ENCODE measurements at regions not wholly inside any gene's neighbourhood (a gene's known extent, or its start where the extent isn't known, plus 50 kb on each side); places are given as distances from the start of the nearest gene placed in this dataset.

GRCh38 chr5:128591598-128592455, 53.8 kb upstream of the FBN2 start:
- H3K27me3 Mint-ChIP-seq = no peaks in the 10 kb centered on the region
- H3K4me1 Mint-ChIP-seq = no peaks in the 10 kb centered on the region
- no peak overlapping the region for H3K4me3 Mint-ChIP-seq
- no peaks in the 10 kb centered on the region for H3K36me3 Mint-ChIP-seq
- peaks cover 0 to 8% (median 2%) of the 10 kb centered on the region in 7 donors for H3K9me3 Mint-ChIP-seq
- ATAC-seq (ENCODE audit: low read depth in 2 of 2) (no peak), DNase-seq (no peak)
- H3K27ac Mint-ChIP-seq = no peak overlapping the region

DNA sequence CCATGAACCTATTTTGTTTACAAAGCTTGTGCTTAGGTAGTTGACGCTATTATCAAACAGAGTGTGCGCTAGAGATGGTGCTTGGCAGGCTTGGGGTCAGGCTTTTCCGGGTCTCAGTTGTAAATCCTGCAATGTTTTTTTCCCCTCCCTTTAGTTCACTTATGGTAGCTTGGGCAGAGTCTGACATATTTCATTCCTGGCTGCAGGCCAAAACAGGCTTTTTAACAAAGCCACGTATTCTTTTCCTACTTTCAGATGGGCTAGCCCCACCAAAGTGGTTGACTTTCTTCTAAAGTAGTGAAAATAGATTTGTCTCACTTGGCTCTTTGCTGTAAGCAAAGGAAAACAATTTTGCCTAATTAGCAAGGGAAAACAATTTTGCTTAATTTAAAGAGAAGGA, 58.0 kb upstream of the FBN2 start:
- ATAC-seq (ENCODE audit: low read depth in 2 of 2) (no peak), DNase-seq (no peak)
- Mint-ChIP-seq H3K27me3 (no peaks in the 10 kb centered on the region), H3K4me1 (no peaks in the 10 kb centered on the region), H3K27ac (no peak overlapping the region), H3K36me3 (no peaks in the 10 kb centered on the region), H3K4me3 (no peak overlapping the region), H3K9me3 (peaks cover 0 to 8% (median 0%) of the 10 kb centered on the region in 7 donors)

GRCh38 chr5:128597156-128597555, 59.1 kb upstream of the FBN2 start:
- Mint-ChIP-seq H3K4me1 (no peaks in the 10 kb centered on the region), H3K27me3 (no peaks in the 10 kb centered on the region), H3K36me3 (no peaks in the 10 kb centered on the region), H3K9me3 (peaks cover 0 to 11% (median 3%) of the 10 kb centered on the region in 7 donors), H3K27ac (no peak overlapping the region), H3K4me3 (no peak overlapping the region)
- DNase-seq = no peak
- ATAC-seq (ENCODE audit: low read depth in 2 of 2) = no peak

DNA sequence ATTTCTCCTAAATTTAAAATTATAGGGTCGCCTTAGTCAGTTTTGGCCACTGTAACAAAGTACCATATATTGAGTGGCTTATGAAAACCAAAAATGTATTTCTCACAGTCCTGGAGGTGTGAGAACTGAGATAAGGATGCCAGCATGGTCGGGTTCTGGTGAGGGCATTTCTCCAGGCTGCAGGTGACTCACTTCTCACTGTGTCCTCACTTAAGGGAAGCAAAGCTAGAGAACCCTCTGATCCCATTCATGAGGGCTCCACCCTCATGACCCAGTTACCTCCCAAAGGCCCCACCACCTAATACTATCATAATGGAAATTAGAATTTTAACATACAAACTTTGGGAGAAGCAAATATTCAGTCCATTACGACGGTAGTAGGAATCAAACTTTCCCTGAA, 75.1 kb upstream of the FBN2 start:
- Mint-ChIP-seq H3K27me3 (no peaks in the 10 kb centered on the region), H3K27ac (no peak overlapping the region), H3K4me3 (no peak overlapping the region), H3K9me3 (peaks cover 2 to 17% (median 6%) of the 10 kb centered on the region in 7 donors), H3K36me3 (no peaks in the 10 kb centered on the region), H3K4me1 (no peaks in the 10 kb centered on the region)
- no peak for ATAC-seq (ENCODE audit: low read depth in 2 of 2)
- no peak for DNase-seq

DNA sequence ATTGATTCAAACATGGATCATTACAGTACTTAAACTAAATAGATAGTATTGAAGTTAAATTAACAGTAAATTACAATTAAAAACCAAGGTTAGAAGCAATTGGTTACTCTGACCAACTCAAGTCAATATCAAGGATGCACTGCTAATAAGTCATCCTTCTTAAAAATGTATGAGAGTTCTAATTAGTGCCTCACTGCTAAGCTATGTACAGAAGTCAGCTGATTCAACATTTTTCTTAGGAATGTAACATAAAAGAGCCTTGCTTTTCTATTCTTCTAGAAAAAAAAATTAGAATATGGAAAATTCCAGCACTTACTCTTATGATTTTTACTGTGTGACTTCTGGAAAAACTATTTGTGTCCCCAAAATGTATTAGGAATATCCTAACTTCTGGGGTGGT, 75.7 kb upstream of the FBN2 start:
- H3K36me3 Mint-ChIP-seq = no peaks in the 10 kb centered on the region
- no peaks in the 10 kb centered on the region for H3K4me1 Mint-ChIP-seq
- ATAC-seq (ENCODE audit: low read depth in 2 of 2) = no peak
- no peaks in the 10 kb centered on the region for H3K27me3 Mint-ChIP-seq
- H3K4me3 Mint-ChIP-seq = no peak overlapping the region
- H3K27ac Mint-ChIP-seq = no peak overlapping the region
- no peak for DNase-seq
- H3K9me3 Mint-ChIP-seq = peaks cover 0 to 17% (median 5%) of the 10 kb centered on the region in 7 donors

GRCh38 chr5:128615578-128615977, 77.5 kb upstream of the FBN2 start:
- no peak overlapping the region for H3K27ac Mint-ChIP-seq
- no peak overlapping the region for H3K4me3 Mint-ChIP-seq
- H3K4me1 Mint-ChIP-seq = no peaks in the 10 kb centered on the region
- DNase-seq = no peak
- H3K9me3 Mint-ChIP-seq = peaks cover 0 to 5% (median 0%) of the 10 kb centered on the region in 7 donors
- H3K36me3 Mint-ChIP-seq = no peaks in the 10 kb centered on the region
- H3K27me3 Mint-ChIP-seq = no peaks in the 10 kb centered on the region
- no peak for ATAC-seq (ENCODE audit: low read depth in 2 of 2)

- Mint-ChIP-seq H3K27me3 (no peaks in the 10 kb centered on the region), H3K27ac (no peak overlapping the region), H3K9me3 (peaks cover 0 to 4% (median 0%) of the 10 kb centered on the region in 7 donors), H3K4me1 (no peaks in the 10 kb centered on the region), H3K36me3 (no peaks in the 10 kb centered on the region), H3K4me3 (no peak overlapping the region)
- no peak for DNase-seq
- ATAC-seq (ENCODE audit: low read depth in 2 of 2) = no peak
These were observed 88.6 kb upstream of the FBN2 start for GRCh38 chr5:128626536-128627090.

DNA sequence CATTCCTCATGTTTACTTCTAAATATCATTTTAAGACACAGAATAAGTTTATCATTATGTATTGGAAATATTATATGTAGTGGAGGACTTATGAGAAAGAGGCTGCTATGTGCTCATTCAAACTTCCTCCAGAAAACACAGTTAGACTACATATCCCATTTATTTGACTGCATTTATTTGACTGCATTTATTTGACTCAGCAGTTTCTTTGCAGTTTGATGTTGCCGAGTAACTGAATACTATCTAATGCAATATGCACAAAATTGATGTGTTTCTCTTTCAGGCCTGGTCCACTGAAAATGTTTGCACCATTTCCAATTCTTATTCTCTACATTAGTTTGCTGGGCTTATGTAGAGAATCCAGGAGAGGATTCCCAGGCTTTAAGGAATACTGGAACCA, 89.9 kb upstream of the FBN2 start:
- H3K4me1 Mint-ChIP-seq = no peaks in the 10 kb centered on the region
- no peak for DNase-seq
- H3K9me3 Mint-ChIP-seq = peaks cover 0 to 4% (median 0%) of the 10 kb centered on the region in 7 donors
- no peak overlapping the region for H3K27ac Mint-ChIP-seq
- no peak overlapping the region for H3K4me3 Mint-ChIP-seq
- ATAC-seq (ENCODE audit: low read depth in 2 of 2) = no peak
- no peaks in the 10 kb centered on the region for H3K27me3 Mint-ChIP-seq
- H3K36me3 Mint-ChIP-seq = no peaks in the 10 kb centered on the region

DNA sequence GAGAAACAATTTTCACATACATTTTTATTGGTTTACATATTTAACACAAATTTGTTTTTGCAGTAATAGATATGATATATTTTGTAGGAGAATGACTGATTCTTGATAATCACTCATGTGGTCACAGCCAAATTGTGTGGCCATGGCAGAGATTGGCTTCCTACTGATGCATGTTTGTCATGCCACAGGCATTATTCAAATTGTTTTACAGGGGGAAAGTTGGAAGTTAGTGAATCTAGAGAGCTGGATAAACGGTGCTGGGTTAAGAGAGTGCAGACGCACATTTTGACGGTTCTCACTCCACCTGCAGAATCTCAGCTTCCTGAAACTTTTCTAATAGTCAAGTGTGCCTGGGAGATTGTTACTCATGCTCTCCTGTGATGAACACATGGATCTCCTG, 91.1 kb upstream of the FBN2 start:
- Mint-ChIP-seq H3K4me3 (no peak overlapping the region), H3K4me1 (no peaks in the 10 kb centered on the region), H3K9me3 (peaks cover 0 to 5% (median under 1%) of the 10 kb centered on the region in 7 donors), H3K27ac (no peak overlapping the region), H3K36me3 (no peaks in the 10 kb centered on the region), H3K27me3 (no peaks in the 10 kb centered on the region)
- ATAC-seq (ENCODE audit: low read depth in 2 of 2) (no peak), DNase-seq (no peak)

DNA sequence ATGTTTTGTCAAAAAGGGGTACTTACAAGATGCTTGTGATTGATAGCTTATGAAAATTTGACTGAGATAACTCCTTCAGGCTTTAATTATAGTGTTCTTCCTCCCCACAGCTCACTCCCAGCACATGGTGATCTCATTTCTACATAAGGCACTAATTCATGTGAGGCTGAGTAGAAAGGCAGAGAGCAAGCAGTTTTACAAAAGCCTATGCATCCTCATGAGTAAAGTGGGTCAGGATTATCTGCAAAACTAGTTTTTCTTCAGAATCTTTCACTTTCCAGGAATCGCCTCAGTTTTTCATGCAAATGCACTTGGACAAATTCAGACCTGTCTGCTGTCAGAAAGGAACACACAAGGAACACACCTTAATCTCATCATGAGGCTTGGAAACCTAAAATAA, 92.1 kb upstream of the FBN2 start:
- H3K27ac Mint-ChIP-seq = no peak overlapping the region
- no peak overlapping the region for H3K4me3 Mint-ChIP-seq
- peaks cover 0 to 7% (median 3%) of the 10 kb centered on the region in 7 donors for H3K9me3 Mint-ChIP-seq
- no peaks in the 10 kb centered on the region for H3K27me3 Mint-ChIP-seq
- no peaks in the 10 kb centered on the region for H3K36me3 Mint-ChIP-seq
- no peaks in the 10 kb centered on the region for H3K4me1 Mint-ChIP-seq
- DNase-seq (no peak), ATAC-seq (ENCODE audit: low read depth in 2 of 2) (no peak)

GRCh38 chr5:128631771-128632170, 93.7 kb upstream of the FBN2 start:
- ATAC-seq (ENCODE audit: low read depth in 2 of 2) = no peak

DNA sequence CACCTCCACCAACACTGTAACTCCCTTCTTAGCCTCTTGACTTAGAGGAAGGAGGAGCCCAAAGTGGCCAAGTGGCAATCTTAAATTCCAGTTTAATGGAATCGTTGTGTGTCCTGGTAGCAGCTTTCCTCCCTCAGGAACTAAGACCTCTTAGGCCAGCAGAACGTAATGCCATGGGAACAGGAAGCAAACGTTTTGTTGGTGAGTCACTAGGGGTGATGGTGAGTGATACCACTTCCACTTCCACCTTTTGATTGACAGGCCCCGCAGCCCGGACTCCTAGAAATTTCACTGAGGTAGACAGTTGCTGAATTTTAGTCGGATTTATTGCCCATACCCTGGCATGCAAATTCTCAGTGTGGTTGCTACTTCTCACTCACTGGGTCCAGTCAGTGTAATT, 94.2 kb upstream of the FBN2 start:
- H3K4me1 Mint-ChIP-seq = no peaks in the 10 kb centered on the region
- H3K9me3 Mint-ChIP-seq = peaks cover 0 to 14% (median 4%) of the 10 kb centered on the region in 7 donors

More at GRCh38 chr5:128631771-128632170, 93.7 kb upstream of the FBN2 start:
- no peaks in the 10 kb centered on the region for H3K27me3 Mint-ChIP-seq
- no peaks in the 10 kb centered on the region for H3K36me3 Mint-ChIP-seq
- peaks cover 0 to 14% (median 4%) of the 10 kb centered on the region in 7 donors for H3K9me3 Mint-ChIP-seq
- no peak overlapping the region for H3K4me3 Mint-ChIP-seq
- H3K27ac Mint-ChIP-seq = no peak overlapping the region
- DNase-seq = no peak
- H3K4me1 Mint-ChIP-seq = no peaks in the 10 kb centered on the region

GRCh38 chr5:128633901-128634300, 95.9 kb upstream of the FBN2 start:
- no peak for DNase-seq

More for the DNA sequence above, 94.2 kb upstream of the FBN2 start:
- H3K36me3 Mint-ChIP-seq = no peaks in the 10 kb centered on the region
- DNase-seq = no peak
- H3K4me3 Mint-ChIP-seq = no peak overlapping the region
- no peak overlapping the region for H3K27ac Mint-ChIP-seq
- ATAC-seq (ENCODE audit: low read depth in 2 of 2) = no peak
- H3K27me3 Mint-ChIP-seq = no peaks in the 10 kb centered on the region

DNA sequence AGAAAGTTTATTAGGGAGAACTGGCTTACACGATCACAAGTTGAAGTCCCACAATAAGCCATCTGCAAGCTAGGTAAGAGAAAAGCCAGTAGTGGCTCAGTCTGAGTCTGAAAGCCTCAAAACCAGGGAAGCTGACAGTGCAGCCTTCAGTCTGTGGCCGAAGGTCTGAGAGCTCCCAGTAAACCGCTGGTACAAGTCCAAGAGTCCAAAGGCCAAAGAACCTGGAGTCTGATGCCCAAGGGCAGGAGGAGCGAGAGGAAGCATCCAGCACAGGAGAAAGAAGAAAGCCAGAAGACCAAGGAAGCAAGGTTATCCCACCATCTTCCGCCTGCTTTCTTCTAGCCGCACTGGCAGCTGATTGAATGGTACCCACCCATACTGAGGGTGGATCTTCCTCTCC, 97.3 kb upstream of the FBN2 start:
- no peak for ATAC-seq (ENCODE audit: low read depth in 2 of 2)
- H3K4me1 Mint-ChIP-seq = no peaks in the 10 kb centered on the region
- H3K4me3 Mint-ChIP-seq = no peak overlapping the region
- H3K36me3 Mint-ChIP-seq = no peaks in the 10 kb centered on the region
- H3K27ac Mint-ChIP-seq = no peak overlapping the region
- H3K27me3 Mint-ChIP-seq = no peaks in the 10 kb centered on the region
- no peak for DNase-seq
- H3K9me3 Mint-ChIP-seq = peaks cover 0 to 14% (median 3%) of the 10 kb centered on the region in 7 donors

More at GRCh38 chr5:128633901-128634300, 95.9 kb upstream of the FBN2 start:
- Mint-ChIP-seq H3K36me3 (no peaks in the 10 kb centered on the region), H3K4me3 (no peak overlapping the region), H3K27ac (no peak overlapping the region), H3K27me3 (no peaks in the 10 kb centered on the region), H3K4me1 (no peaks in the 10 kb centered on the region), H3K9me3 (peaks cover 0 to 14% (median 4%) of the 10 kb centered on the region in 7 donors)
- ATAC-seq (ENCODE audit: low read depth in 2 of 2) = no peak

Measured in naive B cell (primary cell).